H54 (cell line): ENCODE measurements at regions not wholly inside any gene's neighbourhood (a gene's known extent, or its start where the extent isn't known, plus 50 kb on each side); places are given as distances from the start of the nearest gene placed in this dataset.

Experiments
- DNase-seq: peaks from one replicate; pipeline ENCODE4 v3.0.0; 2011; ENCODE audit warnings: low spot score, mixed read lengths; ENCODE audit not compliant: insufficient read length
- FAIRE-seq: peaks from 3 replicates; lab custom pipeline; 2011; peaks lifted over from hg19 to GRCh38; lab: Jason Lieb, UNC
- POLR2A ChIP-seq: IDR thresholded peaks from 2 replicates; pipeline ENCODE4 v1.6.1; 2011; ENCODE audit warnings: low read depth, mild to moderate bottlenecking, low read length

- no peak for TF ChIP-seq POLR2A
- no peak for DNase-seq
- no peak for FAIRE-seq
Observed at GRCh38 chr15:38614621-38615020, 50.0 kb upstream of the RASGRP1 start.

GRCh38 chr15:38617831-38618230, 53.2 kb upstream of the RASGRP1 start:
- DNase-seq (no peak), FAIRE-seq (no peak)
- no peak for TF ChIP-seq POLR2A

- DNase-seq: no peak
- no peak for FAIRE-seq
- TF ChIP-seq POLR2A: no peak
Observed at GRCh38 chr15:38618242-38618955, 53.8 kb upstream of the RASGRP1 start.

GRCh38 chr15:38620098-38620497, 55.5 kb upstream of the RASGRP1 start:
- FAIRE-seq (no peak), DNase-seq (no peak)
- TF ChIP-seq POLR2A: no peak

- FAIRE-seq (no peak), DNase-seq (no peak)
- no peak for TF ChIP-seq POLR2A
Observed at GRCh38 chr15:38620851-38621594, 56.4 kb upstream of the RASGRP1 start.

GRCh38 chr15:38622304-38622703, 57.7 kb upstream of the RASGRP1 start:
- DNase-seq (no peak), FAIRE-seq (no peak)
- TF ChIP-seq POLR2A: no peak

GRCh38 chr15:38622908-38623307, 58.3 kb upstream of the RASGRP1 start:
- no peak for TF ChIP-seq POLR2A
- DNase-seq: no peak
- FAIRE-seq: no peak

- FAIRE-seq: no peak
- TF ChIP-seq POLR2A: no peak
- DNase-seq: no peak
Observed at GRCh38 chr15:38623744-38624143, 59.1 kb upstream of the RASGRP1 start.

- DNase-seq (no peak), FAIRE-seq (no peak)
- TF ChIP-seq POLR2A: no peak
Observed at GRCh38 chr15:38624244-38625205, 59.9 kb upstream of the RASGRP1 start.

- DNase-seq: no peak
- TF ChIP-seq POLR2A: no peak
- FAIRE-seq: no peak
Observed at GRCh38 chr15:38625886-38626285, 61.3 kb upstream of the RASGRP1 start.

GRCh38 chr15:38626443-38627050, 61.9 kb upstream of the RASGRP1 start:
- no peak for DNase-seq
- TF ChIP-seq POLR2A: no peak
- no peak for FAIRE-seq

GRCh38 chr15:38627689-38628277, 63.2 kb upstream of the RASGRP1 start:
- FAIRE-seq: no peak
- no peak for DNase-seq
- no peak for TF ChIP-seq POLR2A
